Islet of Langerhans (tissue), 1 donor: ENCODE measurements at regions not wholly inside any gene's neighbourhood (a gene's known extent, or its start where the extent isn't known, plus 50 kb on each side); places are given as distances from the start of the nearest gene placed in this dataset.

Source experiments
- FAIRE-seq: peaks from one replicate; lab custom pipeline; 2011; peaks lifted over from hg19 to GRCh38; lab: Jason Lieb, UNC

GRCh38 chr3:76698136-76698706 is 341.7 kb upstream of the ROBO2 start:
- FAIRE-seq = no peak

- FAIRE-seq = no peak
Measured at GRCh38 chr3:76699846-76700245, 340.1 kb upstream of the ROBO2 start.

- FAIRE-seq = no peak
Measured at GRCh38 chr3:76700323-76700722, 339.6 kb upstream of the ROBO2 start.

GRCh38 chr3:76702676-76703075 is 337.2 kb upstream of the ROBO2 start:
- FAIRE-seq = no peak

GRCh38 chr3:76715426-76715825 is 324.5 kb upstream of the ROBO2 start:
- no peak for FAIRE-seq

- no peak for FAIRE-seq
Measured at GRCh38 chr3:76723366-76723765, 316.5 kb upstream of the ROBO2 start.

- no peak for FAIRE-seq
Measured at GRCh38 chr3:76724075-76724474, 315.8 kb upstream of the ROBO2 start.

- FAIRE-seq = no peak
Measured at GRCh38 chr3:76724706-76725105, 315.2 kb upstream of the ROBO2 start.

GRCh38 chr3:76726034-76726433 is 313.9 kb upstream of the ROBO2 start:
- FAIRE-seq = no peak

GRCh38 chr3:76728426-76728825 is 311.5 kb upstream of the ROBO2 start:
- no peak for FAIRE-seq

GRCh38 chr3:76731471-76731870 is 308.4 kb upstream of the ROBO2 start:
- no peak for FAIRE-seq

- no peak for FAIRE-seq
Measured at GRCh38 chr3:76733073-76733759, 306.7 kb upstream of the ROBO2 start.

GRCh38 chr3:76735152-76735551 is 304.7 kb upstream of the ROBO2 start:
- no peak for FAIRE-seq

- no peak for FAIRE-seq
Measured at GRCh38 chr3:76753599-76753998, 286.3 kb upstream of the ROBO2 start.

- FAIRE-seq = no peak
Measured at GRCh38 chr3:76754247-76754646, 285.7 kb upstream of the ROBO2 start.

GRCh38 chr3:76756577-76756976 is 283.3 kb upstream of the ROBO2 start:
- FAIRE-seq = no peak

- no peak for FAIRE-seq
Measured at GRCh38 chr3:76760336-76760735, 279.6 kb upstream of the ROBO2 start.

GRCh38 chr3:76765511-76765910 is 274.4 kb upstream of the ROBO2 start:
- FAIRE-seq = no peak

- no peak for FAIRE-seq
Measured at GRCh38 chr3:76768912-76769311, 271.0 kb upstream of the ROBO2 start.

GRCh38 chr3:76776927-76777326 is 263.0 kb upstream of the ROBO2 start:
- FAIRE-seq = no peak

GRCh38 chr3:76788206-76788605 is 251.7 kb upstream of the ROBO2 start:
- no peak for FAIRE-seq

- FAIRE-seq = no peak
Measured at GRCh38 chr3:76789237-76789636, 250.7 kb upstream of the ROBO2 start.

GRCh38 chr3:76811418-76811817 is 228.5 kb upstream of the ROBO2 start:
- no peak for FAIRE-seq

GRCh38 chr3:76812649-76813242 is 227.2 kb upstream of the ROBO2 start:
- FAIRE-seq = peak; percentile 38
